ENCODE measurements at regions not wholly inside any gene's neighbourhood (a gene's known extent, or its start where the extent isn't known, plus 50 kb on each side); places are given as distances from the start of the nearest gene placed in this dataset.
"Not testable (repeated sequence)": the region's sequence is repeated elsewhere in the genome, so short reads cannot be mapped to it uniquely, and the experiment has no call there.

- Histone ChIP-seq H3K4me1 (ENCODE audit: control insufficient read depth, extremely low read depth, insufficient read depth, low read length) (no peaks in the 10 kb centered on the region), H3K4me2 (ENCODE audit: extremely low read depth, insufficient read depth, low read length) (no peak overlapping the region), H2AFZ (ENCODE audit: low read length) (no peak overlapping the region), H3K9ac (ENCODE audit: insufficient read depth, low read length) (no peak overlapping the region), H3K79me2 (ENCODE audit: control insufficient read depth, insufficient read depth, low read length) (no peaks in the 10 kb centered on the region), H3K36me3 (ENCODE audit: control insufficient read depth, insufficient read depth, low read length) (no peaks in the 10 kb centered on the region), H3K27ac (ENCODE audit: insufficient read depth, low read length) (no peak overlapping the region), H3K27me3 (ENCODE audit: control insufficient read depth, insufficient read depth, low read length) (no peaks in the 10 kb centered on the region), H3K9me3 (ENCODE audit: control insufficient read depth, insufficient read depth, low read depth, low read length) (no peaks in the 10 kb centered on the region), H3K4me3 (replicated peaks in 1 of 4; ENCODE audit: control extremely low read depth in 1 of 4, insufficient read depth in 1 of 4, low read depth in 3 of 4, low read length in 4 of 4) (no peak overlapping the region), H4K20me1 (ENCODE audit: control insufficient read depth, extremely low read depth, insufficient read depth, low read length) (no peaks in the 10 kb centered on the region)
- no peak for DNase-seq (ENCODE audit: low read depth in 2 of 2)
- no peak for TF ChIP-seq EZH2 (IDR thresholded peaks at IDR 0.05; ENCODE audit: low read length, missing control alignments)
- TF ChIP-seq, protein P1, sequence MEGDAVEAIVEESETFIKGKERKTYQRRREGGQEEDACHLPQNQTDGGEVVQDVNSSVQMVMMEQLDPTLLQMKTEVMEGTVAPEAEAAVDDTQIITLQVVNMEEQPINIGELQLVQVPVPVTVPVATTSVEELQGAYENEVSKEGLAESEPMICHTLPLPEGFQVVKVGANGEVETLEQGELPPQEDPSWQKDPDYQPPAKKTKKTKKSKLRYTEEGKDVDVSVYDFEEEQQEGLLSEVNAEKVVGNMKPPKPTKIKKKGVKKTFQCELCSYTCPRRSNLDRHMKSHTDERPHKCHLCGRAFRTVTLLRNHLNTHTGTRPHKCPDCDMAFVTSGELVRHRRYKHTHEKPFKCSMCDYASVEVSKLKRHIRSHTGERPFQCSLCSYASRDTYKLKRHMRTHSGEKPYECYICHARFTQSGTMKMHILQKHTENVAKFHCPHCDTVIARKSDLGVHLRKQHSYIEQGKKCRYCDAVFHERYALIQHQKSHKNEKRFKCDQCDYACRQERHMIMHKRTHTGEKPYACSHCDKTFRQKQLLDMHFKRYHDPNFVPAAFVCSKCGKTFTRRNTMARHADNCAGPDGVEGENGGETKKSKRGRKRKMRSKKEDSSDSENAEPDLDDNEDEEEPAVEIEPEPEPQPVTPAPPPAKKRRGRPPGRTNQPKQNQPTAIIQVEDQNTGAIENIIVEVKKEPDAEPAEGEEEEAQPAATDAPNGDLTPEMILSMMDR (conservative IDR thresholded peaks at IDR 0.05 in 1 of 2, IDR thresholded peaks at IDR 0.05 in 1 of 2; ENCODE audit: low read depth in 1 of 2, low read length in 2 of 2), result no peak
Observed at GRCh38 chrX:3425031-3425430, 78.6 kb upstream of the MXRA5 start.

DNA sequence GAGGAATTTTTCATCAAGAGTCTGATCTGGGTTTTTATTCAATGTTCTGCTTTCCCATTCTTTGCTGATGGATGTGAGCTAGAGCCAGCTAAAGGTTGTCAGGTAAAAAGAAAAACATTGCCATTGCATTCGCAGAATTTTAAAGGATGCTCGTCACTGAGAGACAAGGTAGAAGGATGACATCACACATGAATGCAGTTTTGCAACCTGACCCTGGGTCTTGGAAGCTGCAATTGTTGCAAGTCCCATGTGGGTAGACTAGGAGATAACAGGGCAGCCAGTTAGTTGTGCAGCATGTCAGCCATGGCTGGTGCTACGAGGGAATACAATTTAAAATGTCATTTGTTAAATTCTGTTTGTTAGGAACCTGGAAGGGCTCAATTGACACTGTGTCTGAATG, 73.9 kb upstream of the MXRA5 start:
- no peak overlapping the region for H2AFZ ChIP-seq (ENCODE audit: low read length)
- no peaks in the 10 kb centered on the region for H3K79me2 ChIP-seq (ENCODE audit: control insufficient read depth, insufficient read depth, low read length)
- no peak overlapping the region for H3K9ac ChIP-seq (ENCODE audit: insufficient read depth, low read length)
- H3K4me2 ChIP-seq (ENCODE audit: extremely low read depth, insufficient read depth, low read length), result no peak overlapping the region
- no peaks in the 10 kb centered on the region for H4K20me1 ChIP-seq (ENCODE audit: control insufficient read depth, extremely low read depth, insufficient read depth, low read length)
- no peaks in the 10 kb centered on the region for H3K4me1 ChIP-seq (ENCODE audit: control insufficient read depth, extremely low read depth, insufficient read depth, low read length)
- no peaks in the 10 kb centered on the region for H3K9me3 ChIP-seq (ENCODE audit: control insufficient read depth, insufficient read depth, low read depth, low read length)
- DNase-seq (ENCODE audit: low read depth in 2 of 2), result no peak
- H3K27me3 ChIP-seq (ENCODE audit: control insufficient read depth, insufficient read depth, low read length), result no peaks in the 10 kb centered on the region
- TF ChIP-seq EZH2 (IDR thresholded peaks at IDR 0.05; ENCODE audit: low read length, missing control alignments), result no peak
- TF ChIP-seq, protein P1 (conservative IDR thresholded peaks at IDR 0.05 in 1 of 2, IDR thresholded peaks at IDR 0.05 in 1 of 2; ENCODE audit: low read depth in 1 of 2, low read length in 2 of 2), result no peak
- no peaks in the 10 kb centered on the region for H3K36me3 ChIP-seq (ENCODE audit: control insufficient read depth, insufficient read depth, low read length)
- no peak overlapping the region for H3K27ac ChIP-seq (ENCODE audit: insufficient read depth, low read length)
- no peak overlapping the region for H3K4me3 ChIP-seq (replicated peaks in 1 of 4; ENCODE audit: control extremely low read depth in 1 of 4, insufficient read depth in 1 of 4, low read depth in 3 of 4, low read length in 4 of 4)

- TF ChIP-seq EZH2 (IDR thresholded peaks at IDR 0.05; ENCODE audit: low read length, missing control alignments), result no peak
- TF ChIP-seq, protein P1 (conservative IDR thresholded peaks at IDR 0.05 in 1 of 2, IDR thresholded peaks at IDR 0.05 in 1 of 2; ENCODE audit: low read depth in 1 of 2, low read length in 2 of 2), result no peak
- Histone ChIP-seq H2AFZ (ENCODE audit: low read length) (no peak overlapping the region), H3K9ac (ENCODE audit: insufficient read depth, low read length) (no peak overlapping the region), H3K4me1 (ENCODE audit: control insufficient read depth, extremely low read depth, insufficient read depth, low read length) (no peaks in the 10 kb centered on the region), H3K79me2 (ENCODE audit: control insufficient read depth, insufficient read depth, low read length) (no peaks in the 10 kb centered on the region), H3K4me3 (replicated peaks in 1 of 4; ENCODE audit: control extremely low read depth in 1 of 4, insufficient read depth in 1 of 4, low read depth in 3 of 4, low read length in 4 of 4) (no peak overlapping the region), H4K20me1 (ENCODE audit: control insufficient read depth, extremely low read depth, insufficient read depth, low read length) (no peaks in the 10 kb centered on the region), H3K27me3 (ENCODE audit: control insufficient read depth, insufficient read depth, low read length) (no peaks in the 10 kb centered on the region), H3K36me3 (ENCODE audit: control insufficient read depth, insufficient read depth, low read length) (no peaks in the 10 kb centered on the region), H3K9me3 (ENCODE audit: control insufficient read depth, insufficient read depth, low read depth, low read length) (no peaks in the 10 kb centered on the region), H3K27ac (ENCODE audit: insufficient read depth, low read length) (no peak overlapping the region), H3K4me2 (ENCODE audit: extremely low read depth, insufficient read depth, low read length) (no peak overlapping the region)
- no peak for DNase-seq (ENCODE audit: low read depth in 2 of 2)
Observed at GRCh38 chrX:3415011-3415410, 68.6 kb upstream of the MXRA5 start.

GRCh38 chrX:3411626-3412025, 65.2 kb upstream of the MXRA5 start:
- H3K9ac ChIP-seq (ENCODE audit: insufficient read depth, low read length), result not testable (repeated sequence)

GRCh38 chrX:3409936-3410335, 63.5 kb upstream of the MXRA5 start:
- H3K9ac ChIP-seq (ENCODE audit: insufficient read depth, low read length); H3K36me3 ChIP-seq (ENCODE audit: control insufficient read depth, insufficient read depth, low read length); H3K4me3 ChIP-seq (replicated peaks in 1 of 4; ENCODE audit: control extremely low read depth in 1 of 4, insufficient read depth in 1 of 4, low read depth in 3 of 4, low read length in 4 of 4); H3K4me2 ChIP-seq (ENCODE audit: extremely low read depth, insufficient read depth, low read length); H2AFZ ChIP-seq (ENCODE audit: low read length); H3K4me1 ChIP-seq (ENCODE audit: control insufficient read depth, extremely low read depth, insufficient read depth, low read length); H3K9me3 ChIP-seq (ENCODE audit: control insufficient read depth, insufficient read depth, low read depth, low read length); H3K27me3 ChIP-seq (ENCODE audit: control insufficient read depth, insufficient read depth, low read length); H3K79me2 ChIP-seq (ENCODE audit: control insufficient read depth, insufficient read depth, low read length); H3K27ac ChIP-seq (ENCODE audit: insufficient read depth, low read length); H4K20me1 ChIP-seq (ENCODE audit: control insufficient read depth, extremely low read depth, insufficient read depth, low read length); DNase-seq (ENCODE audit: low read depth in 2 of 2): not testable (repeated sequence)

More at GRCh38 chrX:3411626-3412025, 65.2 kb upstream of the MXRA5 start:
- not testable (repeated sequence) for H4K20me1 ChIP-seq (ENCODE audit: control insufficient read depth, extremely low read depth, insufficient read depth, low read length); H3K79me2 ChIP-seq (ENCODE audit: control insufficient read depth, insufficient read depth, low read length); H3K4me2 ChIP-seq (ENCODE audit: extremely low read depth, insufficient read depth, low read length); H3K4me3 ChIP-seq (replicated peaks in 1 of 4; ENCODE audit: control extremely low read depth in 1 of 4, insufficient read depth in 1 of 4, low read depth in 3 of 4, low read length in 4 of 4); H3K36me3 ChIP-seq (ENCODE audit: control insufficient read depth, insufficient read depth, low read length); H3K27me3 ChIP-seq (ENCODE audit: control insufficient read depth, insufficient read depth, low read length); H2AFZ ChIP-seq (ENCODE audit: low read length); H3K27ac ChIP-seq (ENCODE audit: insufficient read depth, low read length); DNase-seq (ENCODE audit: low read depth in 2 of 2); H3K9me3 ChIP-seq (ENCODE audit: control insufficient read depth, insufficient read depth, low read depth, low read length); H3K4me1 ChIP-seq (ENCODE audit: control insufficient read depth, extremely low read depth, insufficient read depth, low read length)

Data from fibroblast of lung (primary cell).